IMR-90 (cell line): ENCODE measurements at regions not wholly inside any gene's neighbourhood (a gene's known extent, or its start where the extent isn't known, plus 50 kb on each side); places are given as distances from the start of the nearest gene placed in this dataset.

Experiments
- CTCF ChIP-seq: conservative IDR thresholded peaks from 2 replicates; pipeline ENCODE4 v1.5.1; 2012; ENCODE audit warnings: mild to moderate bottlenecking, low read depth, low read length, improper control_type of control experiment
- POLR2A ChIP-seq: IDR thresholded peaks from 2 replicates; pipeline ENCODE4 v1.6.1; 2012; ENCODE audit warnings: mild to moderate bottlenecking, low read depth, low read length

DNA sequence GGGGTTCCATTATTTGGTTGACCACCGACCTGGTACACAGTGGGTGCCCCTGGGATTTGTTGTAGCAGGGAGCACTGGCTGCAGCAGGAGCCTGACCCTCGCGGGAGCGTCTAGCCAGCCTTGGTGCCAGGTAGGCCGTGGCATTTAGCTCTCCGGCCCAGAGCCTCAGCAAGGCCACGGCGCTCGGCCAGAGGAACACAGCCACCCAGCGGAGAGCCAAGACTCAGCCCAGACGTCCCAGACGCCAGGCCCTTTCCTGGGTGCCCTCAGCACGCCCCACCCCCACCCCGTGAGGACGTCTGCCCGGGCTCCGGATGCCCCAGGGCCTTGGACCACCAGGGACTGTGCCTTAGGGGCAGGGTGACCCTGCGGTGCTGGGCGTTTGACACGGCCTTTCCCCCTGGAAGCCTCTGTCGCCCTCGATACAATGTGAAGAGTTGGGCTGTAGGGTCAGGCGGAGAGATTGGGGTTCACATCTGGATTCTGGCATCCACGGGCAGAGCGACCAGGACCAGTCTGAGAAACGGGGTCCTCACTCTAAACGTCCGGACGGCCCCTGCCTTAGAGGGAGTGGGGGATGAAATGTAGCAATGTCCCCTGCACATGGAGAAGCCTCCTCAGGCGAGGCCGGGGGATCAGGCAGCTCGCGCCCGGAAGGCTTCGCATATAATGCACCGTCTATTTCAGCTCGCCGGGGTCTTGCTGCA is 99.2 kb upstream of the FGF3 start:
- TF ChIP-seq CTCF (no peak), POLR2A (no peak)
